HepG2 (cell line): ENCODE measurements at regions not wholly inside any gene's neighbourhood (a gene's known extent, or its start where the extent isn't known, plus 50 kb on each side); places are given as distances from the start of the nearest gene placed in this dataset.

Source experiments
- ATAC-seq: fragments of 200-7000 bp; cut with Tn5 transposase; 3 replicates; pipeline ENCODE4 v1.9.1; 2020; ENCODE audit warnings: mild to moderate bottlenecking, moderate library complexity
- BruUV-seq: library from RNA; stranded (reverse); fragments of 400-500 nt; replicated peaks from 2 replicates; lab custom pipeline; 2021; lab: Mats Ljungman, UMichigan
- CTCF ChIA-PET: fragments of 300-600 bp; formaldehyde crosslinking; extraction: SDS; loops from one replicate; lab custom pipeline; 2021; ENCODE audit warnings: low total read pairs, inconsistent platforms, low intra/inter-chr PET ratio; lab: Yijun Ruan, JAX
- POLR2A ChIA-PET: fragments of 350-600 bp; sonication (Branson Sonifier 250); formaldehyde crosslinking; loops from one replicate; lab custom pipeline; 2020; ENCODE audit warnings: antibody characterized with exemption, inconsistent platforms; lab: Yijun Ruan, JAX
- DNase-seq: peaks from one replicate; pipeline ENCODE4 v3.0.0-alpha.2; 2015; ENCODE audit warnings: low spot score
- FAIRE-seq: peaks from 3 replicates; lab custom pipeline; 2011; peaks lifted over from hg19 to GRCh38; lab: Jason Lieb, UNC
- H2AFZ ChIP-seq: one replicate; pipeline ENCODE4 v1.6.1; 2011; ENCODE audit warnings: low read length, inconsistent platforms
- H3K27ac ChIP-seq: fragments of 300-600 bp; 3 replicates; pipeline ENCODE4 v1.8.0; 2011; ENCODE audit warnings: mixed run types, mild to moderate bottlenecking, mixed read lengths, low read length, inconsistent platforms; ENCODE audit not compliant: insufficient read depth; ENCODE audit errors: extremely low read length
- H3K27me3 ChIP-seq, 2 experiments: fragments of 200-600 bp in 1 of 2; 2 replicates in 1 of 2; 3 replicates in 1 of 2; pipeline versions ENCODE4 v1.6.0 to v1.8.0; 2011; ENCODE audit warnings: low read length in 2 of 2, mild to moderate bottlenecking in 2 of 2, moderate library complexity in 2 of 2, inconsistent platforms in 1 of 2; ENCODE audit not compliant: insufficient read depth in 2 of 2, control insufficient read depth in 1 of 2
- H3K36me3 ChIP-seq, 2 experiments: fragments of 200-600 bp in 1 of 2; replicated peaks in 1 of 2; 2 replicates in 1 of 2; 3 replicates in 1 of 2; pipeline versions ENCODE4 v1.5.1 to v1.8.0; 2011; ENCODE audit warnings: low read length in 2 of 2, inconsistent platforms in 1 of 2; ENCODE audit not compliant: insufficient read depth in 2 of 2, control insufficient read depth in 1 of 2
- H3K4me1 ChIP-seq: 2 replicates; pipeline ENCODE4 v1.5.1; 2012; ENCODE audit warnings: low read length, inconsistent platforms; ENCODE audit not compliant: insufficient read depth
- H3K4me2 ChIP-seq: 2 replicates; pipeline ENCODE4 v1.6.0; 2011; ENCODE audit warnings: low read depth, low read length, inconsistent platforms
- H3K4me3 ChIP-seq, 3 experiments: fragments of 200-600 bp in 1 of 3; sonication (generic), shearing (Covaris generic) in 1 of 3; replicated peaks in 1 of 3; 2 replicates each; pipeline ENCODE4 v1.5.1; 2011 to 2016; ENCODE audit warnings: low read length in 3 of 3, inconsistent platforms in 2 of 3, low read depth in 2 of 3, mild to moderate bottlenecking in 2 of 3, control low read depth in 1 of 3, mixed read lengths in 1 of 3; ENCODE audit not compliant: insufficient read depth in 1 of 3
- H3K79me2 ChIP-seq: one replicate; pipeline ENCODE4 v1.6.1; 2011; ENCODE audit warnings: low read length, inconsistent platforms; ENCODE audit not compliant: insufficient read depth
- H3K9ac ChIP-seq: 2 replicates; pipeline ENCODE4 v1.6.0; 2011; ENCODE audit warnings: mild to moderate bottlenecking, low read depth, low read length, inconsistent platforms; ENCODE audit not compliant: insufficient read depth
- H3K9me3 ChIP-seq: 2 replicates; pipeline ENCODE4 v1.5.1; 2012; ENCODE audit warnings: mild to moderate bottlenecking, low read length
- H4K20me1 ChIP-seq: 2 replicates; pipeline ENCODE4 v1.6.0; 2011; ENCODE audit warnings: inconsistent platforms, mild to moderate bottlenecking, low read length, moderate library complexity; ENCODE audit not compliant: insufficient read depth
- ATF5 ChIP-seq: sonication (generic); formaldehyde crosslinking; IDR thresholded peaks from 2 replicates; pipeline ENCODE4 v1.4.0; 2020; ENCODE audit warnings: mild to moderate bottlenecking, low read depth, missing genetic modification reagents
- CENPBD1 ChIP-seq: sonication (generic); formaldehyde crosslinking; IDR thresholded peaks from 2 replicates; pipeline ENCODE4 v1.8.0; 2022; ENCODE audit warnings: missing genetic modification reagents, low read depth, mild to moderate bottlenecking, borderline replicate concordance
- CHD4 ChIP-seq: fragments of 200-600 bp; sonication (generic); IDR thresholded peaks from 2 replicates; pipeline ENCODE4 v1.7.0; 2017; ENCODE audit warnings: mild to moderate bottlenecking, low read length, borderline replicate concordance
- IRF2 ChIP-seq: IDR thresholded peaks from 2 replicates; pipeline ENCODE4 v1.6.1; 2018; ENCODE audit warnings: missing genetic modification reagents, missing compliant biosample characterization
- MLX ChIP-seq: IDR thresholded peaks from 2 replicates; pipeline ENCODE4 v1.6.1; 2016
- PHF21A ChIP-seq: sonication (generic); formaldehyde crosslinking; IDR thresholded peaks from 2 replicates; pipeline ENCODE4 v1.5.0; 2020; ENCODE audit warnings: mild to moderate bottlenecking, missing genetic modification reagents
- RELA ChIP-seq: sonication (generic); formaldehyde crosslinking; IDR thresholded peaks from 2 replicates; pipeline ENCODE4 v1.4.0; 2020; ENCODE audit warnings: missing genetic modification reagents
- THAP7 ChIP-seq: sonication (generic); formaldehyde crosslinking; IDR thresholded peaks from 2 replicates; pipeline ENCODE4 v1.8.1; 2023; ENCODE audit warnings: mild to moderate bottlenecking, missing genetic modification reagents
- ZBTB4 ChIP-seq: sonication (generic); formaldehyde crosslinking; IDR thresholded peaks from 2 replicates; pipeline ENCODE4 v1.4.0; 2020; ENCODE audit warnings: missing genetic modification reagents, mild to moderate bottlenecking, borderline replicate concordance
- ZNF234 ChIP-seq: sonication (generic); formaldehyde crosslinking; conservative IDR thresholded peaks from 2 replicates; pipeline ENCODE4 v1.5.1; 2020; ENCODE audit warnings: mild to moderate bottlenecking, missing genetic modification reagents
- ZNF253 ChIP-seq: sonication (generic); formaldehyde crosslinking; IDR thresholded peaks from 2 replicates; pipeline ENCODE4 v1.8.0; 2022; ENCODE audit warnings: mild to moderate bottlenecking, missing genetic modification reagents, borderline replicate concordance
- WGBS: methylation state at CpG from one replicate; pipeline ENCODE4 v1.1.6; 2017; ENCODE audit warnings: low lambda C conversion rate; 5-methylcytosine and 5-hydroxymethylcytosine counted together
- in situ Hi-C: cut with HindIII; loops from 2 replicates; pipeline ENCODE4 v1.10.0; 2017; ENCODE audit warnings: low pct_unique_long_range_greater_than_20kb; ENCODE audit not compliant: extremely low pct_ligation_motif_present
- intact Hi-C: fragments of 100-400 bp; cut with micrococcal nuclease; formaldehyde crosslinking; loops from one replicate; pipeline ENCODE4 v1.10.0; 2022; ENCODE audit not compliant: unreplicated experiment

- no peak overlapping the region for H3K27ac ChIP-seq
- no peaks in the 10 kb centered on the region for H4K20me1 ChIP-seq
- FAIRE-seq (no peak), DNase-seq (no peak), ATAC-seq (no peak)
- no TSS peak for BruUV-seq
- in situ Hi-C loops: no loop called here
- H3K27me3 ChIP-seq: no peaks in the 10 kb centered on the region
- no peak for TF ChIP-seq MLX (CRISPR knock-in tag)
- no peak for TF ChIP-seq THAP7 (CRISPR knock-in tag)
- TF ChIP-seq ATF5 (CRISPR knock-in tag): no peak
- intact Hi-C loops: no loop called here
- no peak overlapping the region for H3K4me2 ChIP-seq
- CTCF ChIA-PET: no interaction called here
- WGBS: 24% methylated on average over 4 of the region's 4 CpGs
- POLR2A ChIA-PET: no interaction called here
- H3K4me3 ChIP-seq: no peak overlapping the region
- H3K79me2 ChIP-seq: no peaks in the 10 kb centered on the region
- peaks cover 6% of the 10 kb centered on the region; the same call in 1 of the 2 replicates for H3K9me3 ChIP-seq
- no peaks in the 10 kb centered on the region for H3K4me1 ChIP-seq
- no peaks in the 10 kb centered on the region for H3K36me3 ChIP-seq
- no peak overlapping the region for H2AFZ ChIP-seq
- no peak overlapping the region for H3K9ac ChIP-seq
Measured at GRCh38 chr6:142500250-142500786, 198.5 kb downstream of the ADGRG6 start.

- ChIA-PET CTCF (no interaction called here), POLR2A (no interaction called here)
- in situ Hi-C loops: no loop called here
- H4K20me1 ChIP-seq: no peaks in the 10 kb centered on the region
- no peaks in the 10 kb centered on the region for H3K79me2 ChIP-seq
- no peak overlapping the region for H2AFZ ChIP-seq
- H3K36me3 ChIP-seq: no peaks in the 10 kb centered on the region
- H3K27ac ChIP-seq: no peak overlapping the region
- WGBS: 28% methylated on average over 3 of the region's 3 CpGs
- BruUV-seq: no TSS peak
- H3K9me3 ChIP-seq: peaks cover 6% of the 10 kb centered on the region; the same call in 1 of the 2 replicates
- no peaks in the 10 kb centered on the region for H3K27me3 ChIP-seq
- intact Hi-C loops: no loop called here
- no peak for DNase-seq
- no peaks in the 10 kb centered on the region for H3K4me1 ChIP-seq
- no peak overlapping the region for H3K4me2 ChIP-seq
- no peak overlapping the region for H3K9ac ChIP-seq
- no peak for ATAC-seq
- no peak for FAIRE-seq
- H3K4me3 ChIP-seq: no peak overlapping the region
- TF ChIP-seq ZNF253 (CRISPR knock-in tag) (no peak), IRF2 (CRISPR knock-in tag) (no peak), PHF21A (CRISPR knock-in tag) (no peak), ZBTB4 (CRISPR knock-in tag) (no peak), CENPBD1 (CRISPR knock-in tag) (no peak), ZNF234 (no peak), RELA (CRISPR knock-in tag) (no peak), CHD4 (no peak)
Measured at GRCh38 chr6:142501795-142502194, 200.0 kb downstream of the ADGRG6 start.
